Stimulated activated CD8-positive, alpha-beta memory T cell treated with anti-CD3 and anti-CD28 coated beads, Interleukin-7, amount 100 ng/mL, for 48 hours (primary cell): ENCODE measurements at regions not wholly inside any gene's neighbourhood (a gene's known extent, or its start where the extent isn't known, plus 50 kb on each side); places are given as distances from the start of the nearest gene placed in this dataset.

Experiments
- DNase-seq, 2 donors: peaks; one replicate each; pipeline ENCODE4 v3.0.0-alpha.2; 2020; ENCODE audit warnings: low read depth in 1 of 2; ENCODE audit errors: extremely low read depth in 1 of 2

GRCh38 chr10:89095701-89096391, 105.2 kb downstream of the FAS start:
- no peak for DNase-seq

DNA sequence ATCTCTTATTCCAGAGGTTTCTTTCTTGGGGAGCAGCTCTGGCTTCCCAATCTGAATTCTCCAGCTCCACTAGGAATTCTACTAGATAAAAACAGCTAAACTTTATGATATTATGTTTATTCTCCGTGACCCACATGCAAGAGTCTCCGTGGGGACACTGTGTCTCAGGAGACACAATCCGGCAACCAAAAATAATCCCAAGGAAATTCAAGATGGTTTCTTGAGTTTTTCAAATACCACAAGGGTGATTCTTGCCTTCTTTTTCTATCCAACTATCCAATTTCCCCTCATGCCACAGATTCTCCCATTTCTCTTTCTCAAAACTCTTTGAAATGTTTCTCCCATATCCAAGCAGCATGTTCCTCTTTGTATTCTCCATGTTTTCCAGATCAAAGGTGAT, 103.1 kb downstream of the FAS start:
- DNase-seq: no peak

GRCh38 chr10:89092981-89093380, 102.4 kb downstream of the FAS start:
- no peak for DNase-seq

GRCh38 chr10:89092439-89092838, 101.8 kb downstream of the FAS start:
- DNase-seq: no peak

DNA sequence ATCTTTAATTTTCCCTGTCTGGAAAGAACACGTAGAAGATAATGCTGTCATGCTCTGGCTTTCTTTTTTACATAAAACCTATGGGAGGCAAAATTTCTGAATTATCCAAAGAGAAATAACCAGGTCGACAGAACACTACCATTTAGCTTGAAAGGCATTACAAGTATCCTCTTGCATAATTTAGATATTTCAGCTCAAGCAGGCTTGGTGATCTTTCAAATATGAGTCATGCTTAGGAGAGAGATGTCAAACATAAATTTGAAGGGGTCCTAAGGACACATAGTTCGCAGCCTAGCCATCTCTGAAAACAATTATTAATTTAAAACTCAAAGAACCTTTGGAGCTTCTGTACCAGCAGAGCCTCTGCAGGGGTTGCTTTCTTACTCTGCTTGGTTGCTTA, 100.9 kb downstream of the FAS start:
- DNase-seq: no peak

DNA sequence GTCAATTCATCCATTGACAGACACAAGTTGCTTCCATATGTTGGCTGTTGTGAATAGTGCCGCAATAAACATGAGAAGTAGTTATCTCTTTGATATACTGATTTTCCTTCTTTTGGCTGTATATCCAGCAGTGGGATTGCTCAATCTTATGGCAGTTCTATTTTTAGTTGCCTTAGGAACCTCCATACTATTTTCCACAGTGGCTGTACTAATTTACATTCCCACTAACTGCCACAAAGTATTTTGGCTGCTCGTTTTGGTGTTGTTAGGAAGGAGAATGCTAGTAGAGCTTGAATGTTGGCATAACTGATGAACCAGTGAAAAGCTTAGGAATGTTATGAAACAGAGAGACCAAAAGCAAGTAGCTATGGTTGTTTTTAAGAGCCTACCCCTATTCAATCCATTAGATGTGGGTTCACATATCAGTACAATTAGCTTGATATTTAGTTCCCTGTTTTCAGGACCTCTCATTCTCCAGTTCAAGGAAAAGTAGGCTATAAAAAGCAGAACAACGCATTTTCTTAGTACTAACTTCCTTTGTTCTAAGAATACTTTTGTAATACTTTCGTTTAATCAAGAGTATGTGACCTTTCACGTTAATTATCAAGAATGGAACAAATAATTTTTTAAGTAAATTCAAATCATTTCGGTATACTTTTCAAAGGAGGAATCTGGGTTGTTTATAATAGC, 100.3 kb downstream of the FAS start:
- DNase-seq: no peak

- DNase-seq: peak in 1 of 2 donors; percentile 20
Observed at GRCh38 chr10:89086801-89087521, 96.4 kb downstream of the FAS start.

GRCh38 chr10:89085153-89085552, 94.6 kb downstream of the FAS start:
- no peak for DNase-seq

DNA sequence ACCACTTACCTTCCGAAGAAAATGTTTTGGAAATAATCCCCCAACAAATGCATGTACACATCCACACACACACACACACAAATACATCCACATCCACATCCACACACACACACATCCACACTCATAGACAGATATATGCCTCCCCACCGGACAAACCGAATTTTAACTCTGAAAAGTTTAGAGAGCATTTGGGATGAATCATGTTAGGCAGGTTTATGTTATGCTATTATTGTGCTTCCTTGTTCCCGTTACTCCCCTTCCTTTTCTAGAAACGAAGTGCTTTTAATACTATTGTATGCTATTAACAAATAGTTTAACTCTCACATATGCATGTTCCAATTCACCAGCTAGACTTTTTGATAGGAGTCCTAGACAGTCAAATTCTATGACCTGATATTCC, 91.5 kb downstream of the FAS start:
- no peak for DNase-seq

DNA sequence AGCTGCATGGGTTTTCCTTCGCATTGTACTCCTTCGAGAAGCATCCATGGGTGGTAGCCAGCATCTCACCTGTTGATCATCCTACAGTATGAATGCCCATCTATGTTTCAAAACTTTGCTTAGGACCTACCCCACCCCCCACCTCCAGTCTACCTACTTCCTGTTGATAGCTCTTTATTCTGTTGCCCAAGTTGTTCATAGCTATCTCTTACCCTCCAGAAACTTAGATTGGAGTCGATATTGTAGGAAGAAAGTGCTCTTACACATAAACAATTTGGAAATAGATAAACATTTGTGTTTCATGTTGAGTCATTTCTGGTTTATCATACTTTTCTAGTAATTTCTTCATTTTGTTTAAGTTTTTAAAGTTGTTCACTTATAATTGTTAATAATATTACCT, 90.1 kb downstream of the FAS start:
- DNase-seq: no peak

DNA sequence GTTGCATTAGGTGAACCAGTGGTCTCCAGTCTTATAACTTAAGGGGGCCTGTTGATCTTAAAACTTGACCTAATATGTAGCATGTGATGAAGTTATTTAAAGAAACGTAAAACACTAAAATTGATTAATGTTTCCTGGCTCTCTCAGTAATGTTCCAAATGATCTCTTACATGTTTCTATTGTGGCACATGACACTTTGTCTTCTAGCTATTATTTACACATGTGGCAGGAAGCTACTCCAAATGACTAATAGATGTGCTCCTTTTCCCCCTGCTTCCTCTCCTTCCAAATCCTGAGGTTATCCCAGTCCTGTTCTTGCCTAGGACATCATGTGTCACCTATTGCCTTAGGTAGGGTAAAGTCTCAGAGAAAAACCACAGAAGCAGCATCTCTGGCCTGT, 89.4 kb downstream of the FAS start:
- no peak for DNase-seq

DNA sequence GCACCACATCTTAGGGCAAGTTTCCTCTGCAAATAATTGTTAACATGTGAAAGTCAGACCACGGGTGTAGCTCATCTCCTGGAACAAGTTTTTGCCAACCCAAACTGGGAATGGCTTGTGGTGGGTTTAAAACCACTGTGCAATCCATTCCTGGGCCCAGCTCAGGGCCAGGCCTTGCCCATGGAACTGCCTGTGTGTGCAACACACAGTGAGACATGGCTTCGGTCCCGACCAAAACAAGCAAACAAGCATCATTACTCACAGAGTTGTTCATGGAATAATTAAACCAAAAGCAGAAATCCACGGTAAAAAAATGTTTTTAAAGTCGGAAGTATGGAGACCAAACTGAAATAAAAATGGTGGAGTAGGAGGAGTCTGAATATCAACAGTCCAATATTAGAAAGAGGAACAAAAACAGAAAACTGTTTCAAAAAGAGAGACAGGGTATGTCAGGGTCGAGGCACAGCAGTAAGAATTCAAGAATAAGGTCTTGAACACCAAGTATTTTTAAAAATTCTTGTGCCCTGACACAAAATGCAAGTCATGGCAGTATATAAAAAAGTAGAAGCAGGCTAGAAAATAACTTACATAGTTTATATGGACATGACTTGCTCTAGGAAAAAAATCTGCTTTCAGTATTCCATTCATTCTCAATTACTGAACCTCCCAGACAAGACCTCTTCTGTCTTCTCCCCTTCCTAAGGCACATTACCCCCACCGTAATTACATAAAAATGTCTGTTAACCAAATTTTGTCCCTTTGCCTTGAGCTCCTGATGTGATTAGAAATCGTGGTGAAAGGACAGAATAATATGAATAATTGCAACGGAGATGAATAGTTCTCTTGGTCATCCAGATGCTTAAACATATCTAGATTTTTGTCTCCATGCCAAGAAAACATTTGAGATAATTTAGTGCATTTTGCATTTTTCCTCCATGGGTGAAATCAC, 88.4 kb downstream of the FAS start:
- no peak for DNase-seq

DNA sequence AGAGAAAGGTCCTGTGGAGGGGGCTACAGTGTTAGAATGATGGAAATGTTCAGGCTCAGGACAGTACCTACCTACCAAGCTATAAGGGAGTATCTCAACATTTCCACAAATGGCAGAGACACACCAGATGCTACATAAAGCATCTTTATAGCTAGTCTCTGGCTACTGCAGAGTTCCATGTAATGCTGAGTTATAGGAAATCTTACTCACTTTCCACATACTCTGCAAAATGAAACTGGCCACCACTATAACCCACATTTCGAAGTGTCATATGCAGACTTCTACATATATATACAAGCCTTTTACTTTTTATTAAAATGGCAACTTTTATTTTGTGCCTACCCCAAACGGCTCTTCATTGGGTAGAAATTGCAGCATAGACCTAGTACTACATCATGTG, 85.5 kb downstream of the FAS start:
- DNase-seq: no peak

- DNase-seq: no peak
Observed at GRCh38 chr10:89075631-89076030, 85.0 kb downstream of the FAS start.

GRCh38 chr10:89074120-89074519, 83.5 kb downstream of the FAS start:
- DNase-seq: no peak

GRCh38 chr10:89073719-89074118, 83.1 kb downstream of the FAS start:
- no peak for DNase-seq

DNA sequence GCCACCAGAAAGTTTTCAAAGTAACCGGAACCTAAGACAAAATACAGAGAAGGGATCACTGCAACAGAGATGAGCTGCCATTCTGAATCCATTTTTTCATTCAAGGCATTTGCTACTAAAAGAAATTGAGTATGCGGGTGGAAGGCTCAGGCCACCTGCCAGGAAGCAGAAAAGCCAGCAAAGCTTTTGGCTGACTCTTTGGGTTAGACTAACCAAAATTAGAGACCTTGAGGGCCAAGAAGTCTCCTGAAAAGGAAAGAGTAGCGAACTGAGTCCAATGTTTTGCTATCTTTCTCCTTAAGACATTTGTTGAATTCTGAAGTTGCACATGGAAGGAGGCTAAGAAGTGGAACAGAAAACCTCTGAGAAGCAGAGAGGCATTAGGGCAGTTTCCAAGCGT, 79.0 kb downstream of the FAS start:
- no peak for DNase-seq
